Suppressor macrophage treated with lipopolysaccharide for 4 hours (primary cell): ENCODE measurements at regions not wholly inside any gene's neighbourhood (a gene's known extent, or its start where the extent isn't known, plus 50 kb on each side); places are given as distances from the start of the nearest gene placed in this dataset.

Source experiments
- DNase-seq: peaks from one replicate; pipeline ENCODE4 v3.0.0-alpha.2; 2020

- peak; percentile 7 for DNase-seq
Observed at GRCh38 chr6:153781306-153781705, 257.7 kb upstream of the OPRM1 start.

- DNase-seq: no peak
Observed at GRCh38 chr6:153780011-153780410, 259.0 kb upstream of the OPRM1 start.

GRCh38 chr6:153778216-153778615, 260.8 kb upstream of the OPRM1 start:
- no peak for DNase-seq

- DNase-seq: no peak
Observed at GRCh38 chr6:153771577-153771976, 267.5 kb upstream of the OPRM1 start.

GRCh38 chr6:153767127-153767526, 271.9 kb upstream of the OPRM1 start:
- no peak for DNase-seq

GRCh38 chr6:153758516-153758915, 280.5 kb upstream of the OPRM1 start:
- DNase-seq: no peak

- no peak for DNase-seq
Observed at GRCh38 chr6:153735761-153736160, 303.3 kb upstream of the OPRM1 start.

GRCh38 chr6:153729189-153729588, 309.9 kb upstream of the OPRM1 start:
- DNase-seq: no peak

- DNase-seq: no peak
Observed at GRCh38 chr6:153727885-153728284, 311.2 kb upstream of the OPRM1 start.

GRCh38 chr6:153725456-153725855, 313.6 kb upstream of the OPRM1 start:
- DNase-seq: no peak

- DNase-seq: no peak
Observed at GRCh38 chr6:153720732-153721131, 318.3 kb upstream of the OPRM1 start.

- no peak for DNase-seq
Observed at GRCh38 chr6:153705429-153705828, 333.6 kb upstream of the OPRM1 start.

GRCh38 chr6:153702671-153703070, 336.4 kb upstream of the OPRM1 start:
- no peak for DNase-seq

GRCh38 chr6:153698637-153699036, 340.4 kb upstream of the OPRM1 start:
- DNase-seq: no peak

GRCh38 chr6:153698001-153698400, 341.0 kb upstream of the OPRM1 start:
- DNase-seq: no peak

- no peak for DNase-seq
Observed at GRCh38 chr6:153677522-153677921, 361.5 kb upstream of the OPRM1 start.

- no peak for DNase-seq
Observed at GRCh38 chr6:153673750-153674149, 365.3 kb upstream of the OPRM1 start.

- DNase-seq: no peak
Observed at GRCh38 chr6:153673225-153673624, 365.8 kb upstream of the OPRM1 start.

GRCh38 chr6:153670403-153671026, 368.5 kb upstream of the OPRM1 start:
- no peak for DNase-seq

GRCh38 chr6:153668758-153669157, 370.3 kb upstream of the OPRM1 start:
- DNase-seq: no peak

GRCh38 chr6:153662982-153663381, 376.1 kb upstream of the OPRM1 start:
- DNase-seq: no peak

GRCh38 chr6:153645326-153645725, 393.7 kb upstream of the OPRM1 start:
- no peak for DNase-seq

- DNase-seq: no peak
Observed at GRCh38 chr6:153644000-153644399, 395.0 kb upstream of the OPRM1 start.

- no peak for DNase-seq
Observed at GRCh38 chr6:153634416-153634815, 404.6 kb upstream of the OPRM1 start.

GRCh38 chr6:153625089-153625488, 414.0 kb upstream of the OPRM1 start:
- no peak for DNase-seq

- DNase-seq: no peak
Observed at GRCh38 chr6:153624528-153624927, 414.5 kb upstream of the OPRM1 start.
